NCI-H1048 (cell line): ENCODE measurements at regions not wholly inside any gene's neighbourhood (a gene's known extent, or its start where the extent isn't known, plus 50 kb on each side); places are given as distances from the start of the nearest gene placed in this dataset.
"Not testable (repeated sequence)": the region's sequence is repeated elsewhere in the genome, so short reads cannot be mapped to it uniquely, and the experiment has no call there.

ENCODE experiments used
- DNase-seq: peaks from one replicate; lab custom pipeline; 2025; lab: John Stamatoyannopoulos, UW

GRCh38 chr4:26175905-26176470, 144.8 kb upstream of the RBPJ start:
- no peak for DNase-seq

- DNase-seq: no peak
Measured at GRCh38 chr4:26176598-26177149, 144.1 kb upstream of the RBPJ start.

- DNase-seq: no peak
Measured at GRCh38 chr4:26178854-26179253, 142.0 kb upstream of the RBPJ start.

- no peak for DNase-seq
Measured at GRCh38 chr4:26179316-26179760, 141.5 kb upstream of the RBPJ start.

GRCh38 chr4:26181616-26182015, 139.2 kb upstream of the RBPJ start:
- no peak for DNase-seq

- DNase-seq: no peak
Measured at GRCh38 chr4:26183017-26183416, 137.8 kb upstream of the RBPJ start.

- DNase-seq: no peak
Measured at GRCh38 chr4:26185436-26185835, 135.4 kb upstream of the RBPJ start.

GRCh38 chr4:26191353-26191752, 129.5 kb upstream of the RBPJ start:
- DNase-seq: no peak

- DNase-seq: no peak
Measured at GRCh38 chr4:26192899-26193869, 127.6 kb upstream of the RBPJ start.

GRCh38 chr4:26194764-26195163, 126.0 kb upstream of the RBPJ start:
- DNase-seq: no peak

GRCh38 chr4:26196567-26196966, 124.2 kb upstream of the RBPJ start:
- DNase-seq: no peak

GRCh38 chr4:26197018-26197779, 123.6 kb upstream of the RBPJ start:
- no peak for DNase-seq

GRCh38 chr4:26198931-26199330, 121.9 kb upstream of the RBPJ start:
- not testable (repeated sequence) for DNase-seq

GRCh38 chr4:26199596-26199995, 121.2 kb upstream of the RBPJ start:
- no peak for DNase-seq

GRCh38 chr4:26201120-26201519, 119.7 kb upstream of the RBPJ start:
- DNase-seq: no peak

- DNase-seq: no peak
Measured at GRCh38 chr4:26204249-26204825, 116.5 kb upstream of the RBPJ start.

- DNase-seq: no peak
Measured at GRCh38 chr4:26204911-26205370, 115.9 kb upstream of the RBPJ start.

- no peak for DNase-seq
Measured at GRCh38 chr4:26206339-26206738, 114.5 kb upstream of the RBPJ start.

- DNase-seq: no peak
Measured at GRCh38 chr4:26206999-26207398, 113.8 kb upstream of the RBPJ start.

GRCh38 chr4:26207631-26208030, 113.2 kb upstream of the RBPJ start:
- DNase-seq: no peak

- DNase-seq: no peak
Measured at GRCh38 chr4:26208237-26208994, 112.4 kb upstream of the RBPJ start.
